ENCODE measurements at regions not wholly inside any gene's neighbourhood (a gene's known extent, or its start where the extent isn't known, plus 50 kb on each side); places are given as distances from the start of the nearest gene placed in this dataset.

DNA sequence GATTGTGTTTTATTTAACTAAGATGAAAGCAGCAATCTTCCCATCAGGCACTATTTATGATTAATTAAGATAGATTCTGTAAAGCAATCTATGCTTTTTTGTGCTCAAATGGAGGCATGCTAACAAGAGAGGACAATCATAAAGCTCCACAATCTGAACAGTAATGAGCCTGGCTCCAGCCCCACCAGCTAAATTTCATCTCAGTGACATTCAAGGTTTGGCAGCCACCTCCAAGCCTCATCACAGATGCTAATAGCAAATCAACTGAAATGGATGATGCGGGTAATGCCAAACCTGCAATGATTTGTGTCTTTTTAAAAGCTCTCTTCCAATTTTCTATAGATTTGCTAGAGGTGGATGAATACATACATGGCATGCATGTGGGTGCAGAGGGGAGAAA, 456.6 kb downstream of the TDRD15 start:
- TF ChIP-seq, protein P1, sequence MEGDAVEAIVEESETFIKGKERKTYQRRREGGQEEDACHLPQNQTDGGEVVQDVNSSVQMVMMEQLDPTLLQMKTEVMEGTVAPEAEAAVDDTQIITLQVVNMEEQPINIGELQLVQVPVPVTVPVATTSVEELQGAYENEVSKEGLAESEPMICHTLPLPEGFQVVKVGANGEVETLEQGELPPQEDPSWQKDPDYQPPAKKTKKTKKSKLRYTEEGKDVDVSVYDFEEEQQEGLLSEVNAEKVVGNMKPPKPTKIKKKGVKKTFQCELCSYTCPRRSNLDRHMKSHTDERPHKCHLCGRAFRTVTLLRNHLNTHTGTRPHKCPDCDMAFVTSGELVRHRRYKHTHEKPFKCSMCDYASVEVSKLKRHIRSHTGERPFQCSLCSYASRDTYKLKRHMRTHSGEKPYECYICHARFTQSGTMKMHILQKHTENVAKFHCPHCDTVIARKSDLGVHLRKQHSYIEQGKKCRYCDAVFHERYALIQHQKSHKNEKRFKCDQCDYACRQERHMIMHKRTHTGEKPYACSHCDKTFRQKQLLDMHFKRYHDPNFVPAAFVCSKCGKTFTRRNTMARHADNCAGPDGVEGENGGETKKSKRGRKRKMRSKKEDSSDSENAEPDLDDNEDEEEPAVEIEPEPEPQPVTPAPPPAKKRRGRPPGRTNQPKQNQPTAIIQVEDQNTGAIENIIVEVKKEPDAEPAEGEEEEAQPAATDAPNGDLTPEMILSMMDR (conservative IDR thresholded peaks at IDR 0.05 in 1 of 2, IDR thresholded peaks at IDR 0.05 in 1 of 2; ENCODE audit: low read depth in 1 of 2, low read length in 2 of 2), result no peak
- TF ChIP-seq EZH2 (IDR thresholded peaks at IDR 0.05; ENCODE audit: low read length, missing control alignments), result no peak
